Right lobe of liver (tissue), 6 donors: ENCODE measurements at regions not wholly inside any gene's neighbourhood (a gene's known extent, or its start where the extent isn't known, plus 50 kb on each side); places are given as distances from the start of the nearest gene placed in this dataset.

Source experiments
- ATAC-seq, 4 donors: fragments of 200-7000 bp; cut with Tn5 transposase; one replicate each; pipeline ENCODE4 v1.9.1; 2020; ENCODE audit warnings: mild to moderate bottlenecking in 4 of 4, moderate library complexity in 4 of 4
- DNase-seq, 3 donors: peaks; one replicate each; pipeline ENCODE4 v3.0.0-alpha.2; 2020
- H3K27ac ChIP-seq, 3 donors: fragments of 200-600 bp; one replicate each; pipeline ENCODE4 v1.8.0; 2022
- H3K27me3 ChIP-seq, 2 donors: fragments of 200-600 bp; one replicate each; pipeline ENCODE4 v1.8.0; 2022
- H3K36me3 ChIP-seq, 4 donors: fragments of 200-600 bp; sonication (generic) in 1 of 4; one replicate each; pipeline versions ENCODE4 v1.5.1 to v1.8.0; 2017 to 2022; ENCODE audit warnings: control low read depth in 1 of 4
- H3K4me1 ChIP-seq, 4 donors: fragments of 200-600 bp; sonication (generic) in 1 of 4; one replicate each; pipeline versions ENCODE4 v1.5.1 to v1.8.0; 2017 to 2022; ENCODE audit warnings: control low read depth in 1 of 4
- H3K4me3 ChIP-seq, 3 donors: fragments of 200-600 bp; one replicate each; pipeline ENCODE4 v1.8.0; 2022
- H3K9me3 ChIP-seq, 4 donors: fragments of 200-600 bp; sonication (generic) in 1 of 4; one replicate each; pipeline versions ENCODE4 v1.5.1 to v1.8.0; 2017 to 2022; ENCODE audit warnings: control low read depth in 1 of 4
- POLR2A ChIP-seq: fragments of 450-650 bp; IDR thresholded peaks from one replicate; pipeline ENCODE4 v1.6.1; 2017; ENCODE audit warnings: antibody characterized with exemption, mild to moderate bottlenecking
- WGBS: methylation state at CpG from one replicate; pipeline ENCODE4 v1.1.6; 2018; ENCODE audit warnings: low coverage, low lambda C conversion rate; ENCODE audit not compliant: insufficient coverage; ENCODE audit errors: missing lambda C conversion rate; 5-methylcytosine and 5-hydroxymethylcytosine counted together
- intact Hi-C, 2 donors: fragments of 100-400 bp; cut with DNase I; formaldehyde crosslinking; loops; one replicate each; pipeline versions ENCODE4 v1.11.2 to v1.14.1; 2022
- TF ChIP-seq, protein P1 (sequence below), 4 donors: fragments of 200-600 bp in 3 of 4; fragments of 450-650 bp in 1 of 4; IDR thresholded peaks; one replicate each; pipeline versions ENCODE4 v1.5.1 to v1.8.0; 2016 to 2022; ENCODE audit warnings: antibody characterized with exemption in 4 of 4, mild to moderate bottlenecking in 2 of 4
- donor health status: DM: no; HTN: yes; CAD: no.
- donor health status: DM: no; HTN: no; CAD: no.
- donor health status: DM: no; HTN: no; CAD: no.
- donor health status: DM: no; HTN: yes; CAD: no.
- donor health status: DM: no; HTN: yes; CAD: no.

DNA sequence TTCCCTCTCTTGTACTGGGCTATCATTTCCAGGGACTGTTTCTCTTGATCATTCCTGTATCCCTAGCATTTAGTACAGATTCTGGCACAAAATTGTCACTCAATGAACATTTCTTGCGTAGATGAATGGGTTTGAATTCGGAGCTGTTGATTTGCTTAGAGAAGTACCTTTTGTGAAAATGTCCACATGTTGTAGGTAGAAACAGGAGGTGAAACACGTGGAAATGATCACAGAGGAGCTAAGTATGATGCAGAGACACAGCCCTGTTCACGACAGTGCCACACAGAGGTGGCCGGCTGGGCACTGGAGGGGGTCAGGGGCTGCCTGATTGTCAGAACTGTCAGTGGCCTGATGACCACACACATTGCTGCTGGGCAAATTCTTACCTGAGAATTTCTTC is 196.1 kb upstream of the PRKCQ start:
- intact Hi-C loops: no loop called here
- DNase-seq (no peak), ATAC-seq (no peak)
- TF ChIP-seq POLR2A: no peak
- TF ChIP-seq, protein P1, sequence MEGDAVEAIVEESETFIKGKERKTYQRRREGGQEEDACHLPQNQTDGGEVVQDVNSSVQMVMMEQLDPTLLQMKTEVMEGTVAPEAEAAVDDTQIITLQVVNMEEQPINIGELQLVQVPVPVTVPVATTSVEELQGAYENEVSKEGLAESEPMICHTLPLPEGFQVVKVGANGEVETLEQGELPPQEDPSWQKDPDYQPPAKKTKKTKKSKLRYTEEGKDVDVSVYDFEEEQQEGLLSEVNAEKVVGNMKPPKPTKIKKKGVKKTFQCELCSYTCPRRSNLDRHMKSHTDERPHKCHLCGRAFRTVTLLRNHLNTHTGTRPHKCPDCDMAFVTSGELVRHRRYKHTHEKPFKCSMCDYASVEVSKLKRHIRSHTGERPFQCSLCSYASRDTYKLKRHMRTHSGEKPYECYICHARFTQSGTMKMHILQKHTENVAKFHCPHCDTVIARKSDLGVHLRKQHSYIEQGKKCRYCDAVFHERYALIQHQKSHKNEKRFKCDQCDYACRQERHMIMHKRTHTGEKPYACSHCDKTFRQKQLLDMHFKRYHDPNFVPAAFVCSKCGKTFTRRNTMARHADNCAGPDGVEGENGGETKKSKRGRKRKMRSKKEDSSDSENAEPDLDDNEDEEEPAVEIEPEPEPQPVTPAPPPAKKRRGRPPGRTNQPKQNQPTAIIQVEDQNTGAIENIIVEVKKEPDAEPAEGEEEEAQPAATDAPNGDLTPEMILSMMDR (IDR thresholded peaks at IDR 0.05): no peak
- Histone ChIP-seq H3K27me3 (no peaks in the 10 kb centered on the region), H3K36me3 (no peaks in the 10 kb centered on the region), H3K9me3 (no peaks in the 10 kb centered on the region), H3K27ac (no peak overlapping the region), H3K4me3 (no peak overlapping the region), H3K4me1 (no peaks in the 10 kb centered on the region)
- WGBS: 53% methylated on average over 4 of the region's 5 CpGs

DNA sequence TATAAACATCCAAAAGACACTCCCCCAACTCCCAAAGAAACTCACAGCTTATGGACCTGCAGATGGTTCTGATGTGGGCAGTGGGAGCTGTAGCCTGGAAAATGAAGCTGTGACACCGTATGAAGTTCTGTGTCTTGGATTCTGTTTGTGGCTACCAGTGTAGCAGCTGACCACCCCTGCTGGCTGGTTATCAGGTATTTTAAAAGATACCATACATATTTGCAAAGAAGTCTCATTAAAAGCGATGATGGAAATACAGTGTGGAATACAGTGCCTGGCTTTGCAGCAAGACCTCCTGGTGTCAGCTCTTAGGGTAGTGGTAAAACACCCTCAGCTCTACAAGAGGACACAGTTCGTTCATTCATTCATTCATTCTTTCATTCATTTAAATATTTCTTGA is 194.3 kb upstream of the PRKCQ start:
- Histone ChIP-seq H3K9me3 (no peaks in the 10 kb centered on the region), H3K4me1 (no peaks in the 10 kb centered on the region), H3K4me3 (no peak overlapping the region), H3K36me3 (no peaks in the 10 kb centered on the region), H3K27me3 (no peaks in the 10 kb centered on the region), H3K27ac (no peak overlapping the region)
- DNase-seq (no peak), ATAC-seq (no peak)
- intact Hi-C loops: no loop called here
- 41% methylated on average over 3 of the region's 3 CpGs for WGBS
- TF ChIP-seq, protein P1 (IDR thresholded peaks at IDR 0.05): no peak
- TF ChIP-seq POLR2A: no peak

DNA sequence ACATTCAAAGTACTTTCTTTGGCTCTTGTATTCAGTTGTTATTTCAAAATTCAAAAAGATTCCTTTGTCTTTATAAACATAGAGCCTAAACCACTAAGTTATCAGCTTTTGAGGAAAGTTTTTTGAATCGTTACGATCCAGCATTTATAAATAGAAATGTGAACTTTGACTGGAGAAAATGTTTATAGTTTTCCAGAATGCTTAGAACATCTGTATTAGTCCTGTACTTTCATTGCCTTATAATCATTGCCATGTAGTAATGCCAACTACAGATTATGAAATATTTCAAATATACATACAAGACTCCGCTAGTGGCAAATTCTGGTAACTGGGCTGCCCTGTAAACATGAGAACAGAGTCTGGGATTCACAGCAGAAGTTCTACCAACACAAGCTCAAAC is 191.3 kb upstream of the PRKCQ start:
- DNase-seq: no peak
- H3K4me1 ChIP-seq: no peaks in the 10 kb centered on the region
- no peak for TF ChIP-seq POLR2A
- TF ChIP-seq, protein P1 (IDR thresholded peaks at IDR 0.05): no peak
- H3K9me3 ChIP-seq: no peaks in the 10 kb centered on the region
- H3K27me3 ChIP-seq: no peaks in the 10 kb centered on the region
- H3K36me3 ChIP-seq: no peaks in the 10 kb centered on the region
- intact Hi-C loops: no loop called here
- ATAC-seq: no peak
- H3K4me3 ChIP-seq: no peak overlapping the region
- H3K27ac ChIP-seq: no peak overlapping the region
- 74% methylated on average over 3 of the region's 3 CpGs for WGBS

DNA sequence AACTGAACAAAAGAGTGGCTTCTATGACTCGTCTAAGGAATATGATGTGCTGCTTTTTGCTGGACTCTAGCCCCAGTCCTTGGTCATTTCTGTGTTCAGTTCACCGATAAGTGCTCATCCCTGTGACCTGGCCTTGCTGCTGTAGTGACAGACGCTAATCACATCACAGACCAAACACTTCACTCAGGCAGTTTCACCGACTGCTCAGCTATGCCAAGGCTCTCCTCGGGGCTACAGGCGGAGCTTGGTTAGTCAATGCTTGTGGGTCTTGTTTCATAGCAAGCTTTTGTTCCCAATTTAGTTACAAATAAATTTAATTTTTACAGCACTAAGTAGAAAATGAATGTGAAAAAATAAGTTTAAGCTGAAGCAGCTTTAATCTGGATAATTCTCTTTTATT is 190.8 kb upstream of the PRKCQ start:
- Histone ChIP-seq H3K27ac (no peak overlapping the region), H3K9me3 (no peaks in the 10 kb centered on the region), H3K4me3 (no peak overlapping the region), H3K36me3 (no peaks in the 10 kb centered on the region), H3K4me1 (no peaks in the 10 kb centered on the region), H3K27me3 (no peaks in the 10 kb centered on the region)
- ATAC-seq: no peak
- TF ChIP-seq POLR2A: no peak
- TF ChIP-seq, protein P1 (IDR thresholded peaks at IDR 0.05): no peak
- DNase-seq: no peak
- intact Hi-C loops: no loop called here
- WGBS: 30% methylated on average over 6 of the region's 6 CpGs
